Uterus (tissue), 2 donors: ENCODE measurements at regions not wholly inside any gene's neighbourhood (a gene's known extent, or its start where the extent isn't known, plus 50 kb on each side); places are given as distances from the start of the nearest gene placed in this dataset.
"Not testable (repeated sequence)": the region's sequence is repeated elsewhere in the genome, so short reads cannot be mapped to it uniquely, and the experiment has no call there.

Experiments
- CTCF ChIP-seq, 4 experiments: fragments of 200-600 bp in 2 of 4; fragments of 450-650 bp in 2 of 4; sonication (generic) in 2 of 4; IDR thresholded peaks; one replicate each; pipeline ENCODE4 v1.5.1; 2016 to 2019; ENCODE audit warnings: antibody characterized with exemption in 4 of 4, mild to moderate bottlenecking in 2 of 4, moderate library complexity in 1 of 4
- POLR2A ChIP-seq, 2 donors: fragments of 450-650 bp; IDR thresholded peaks; one replicate each; pipeline ENCODE4 v1.6.1; 2016; ENCODE audit warnings: antibody characterized with exemption in 2 of 2, mild to moderate bottlenecking in 1 of 2, moderate library complexity in 1 of 2

- TF ChIP-seq CTCF, POLR2A (IDR thresholded peaks at IDR 0.05): not testable (repeated sequence)
Observed at GRCh38 chr15:38644353-38644752, 79.7 kb upstream of the RASGRP1 start.
